Neural cell (in vitro differentiated cells): ENCODE measurements at regions not wholly inside any gene's neighbourhood (a gene's known extent, or its start where the extent isn't known, plus 50 kb on each side); places are given as distances from the start of the nearest gene placed in this dataset.
A peak's percentile ranks its signal among the peaks of the same experiment; 100 is the strongest.

ENCODE experiments used
- POLR2AphosphoS5 ChIP-seq: IDR thresholded peaks from 2 replicates; pipeline ENCODE4 v1.6.1; 2012
- SMC3 ChIP-seq: fragments of 450-650 bp; conservative IDR thresholded peaks from 2 replicates; pipeline ENCODE4 v1.6.1; 2014; ENCODE audit warnings: antibody characterized with exemption, mild to moderate bottlenecking, moderate library complexity; ENCODE audit not compliant: poor library complexity
- TF ChIP-seq, protein P1 (sequence below): fragments of 450-650 bp; IDR thresholded peaks from 2 replicates; pipeline ENCODE4 v1.5.1; 2014; ENCODE audit warnings: antibody characterized with exemption, mild to moderate bottlenecking, moderate library complexity; ENCODE audit not compliant: poor library complexity, severe bottlenecking

- TF ChIP-seq POLR2AphosphoS5 (peak; percentile 12), SMC3 (no peak)
- TF ChIP-seq, protein P1, sequence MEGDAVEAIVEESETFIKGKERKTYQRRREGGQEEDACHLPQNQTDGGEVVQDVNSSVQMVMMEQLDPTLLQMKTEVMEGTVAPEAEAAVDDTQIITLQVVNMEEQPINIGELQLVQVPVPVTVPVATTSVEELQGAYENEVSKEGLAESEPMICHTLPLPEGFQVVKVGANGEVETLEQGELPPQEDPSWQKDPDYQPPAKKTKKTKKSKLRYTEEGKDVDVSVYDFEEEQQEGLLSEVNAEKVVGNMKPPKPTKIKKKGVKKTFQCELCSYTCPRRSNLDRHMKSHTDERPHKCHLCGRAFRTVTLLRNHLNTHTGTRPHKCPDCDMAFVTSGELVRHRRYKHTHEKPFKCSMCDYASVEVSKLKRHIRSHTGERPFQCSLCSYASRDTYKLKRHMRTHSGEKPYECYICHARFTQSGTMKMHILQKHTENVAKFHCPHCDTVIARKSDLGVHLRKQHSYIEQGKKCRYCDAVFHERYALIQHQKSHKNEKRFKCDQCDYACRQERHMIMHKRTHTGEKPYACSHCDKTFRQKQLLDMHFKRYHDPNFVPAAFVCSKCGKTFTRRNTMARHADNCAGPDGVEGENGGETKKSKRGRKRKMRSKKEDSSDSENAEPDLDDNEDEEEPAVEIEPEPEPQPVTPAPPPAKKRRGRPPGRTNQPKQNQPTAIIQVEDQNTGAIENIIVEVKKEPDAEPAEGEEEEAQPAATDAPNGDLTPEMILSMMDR: no peak
These were observed 98.2 kb upstream of the PITRM1 start for GRCh38 chr10:3270577-3271316.
